Bronchial epithelial cell (primary cell): ENCODE measurements at regions not wholly inside any gene's neighbourhood (a gene's known extent, or its start where the extent isn't known, plus 50 kb on each side); places are given as distances from the start of the nearest gene placed in this dataset.

Source experiments
- DNase-seq: peaks from one replicate; pipeline ENCODE4 v3.0.0-alpha.2; 2010; ENCODE audit warnings: low read depth
- FAIRE-seq: peaks from 2 replicates; lab custom pipeline; 2011; peaks lifted over from hg19 to GRCh38; lab: Jason Lieb, UNC
- H3K27me3 ChIP-seq: 2 replicates; pipeline ENCODE4 v1.5.1; 2011; ENCODE audit warnings: low read length; ENCODE audit not compliant: control insufficient read depth, insufficient read depth
- H3K36me3 ChIP-seq: 2 replicates; pipeline ENCODE4 v1.5.1; 2011; ENCODE audit warnings: low read length; ENCODE audit not compliant: control insufficient read depth, insufficient read depth
- H3K4me3 ChIP-seq: 2 replicates; pipeline ENCODE4 v1.5.1; 2011; ENCODE audit warnings: mild to moderate bottlenecking, low read depth, low read length, control low read depth
- CTCF ChIP-seq: IDR thresholded peaks from 2 replicates; pipeline ENCODE4 v1.5.1; 2011; ENCODE audit warnings: mild to moderate bottlenecking, moderate library complexity, low read length, control low read depth, inconsistent platforms; ENCODE audit not compliant: insufficient read depth, severe bottlenecking

GRCh38 chr1:234707641-234708040 lies 97.7 kb upstream of the IRF2BP2 start:
- FAIRE-seq (no peak), DNase-seq (peak; percentile 53)
- Histone ChIP-seq H3K27me3 (no peaks in the 10 kb centered on the region), H3K36me3 (no peaks in the 10 kb centered on the region), H3K4me3 (no peak overlapping the region)
- no peak for TF ChIP-seq CTCF

DNA sequence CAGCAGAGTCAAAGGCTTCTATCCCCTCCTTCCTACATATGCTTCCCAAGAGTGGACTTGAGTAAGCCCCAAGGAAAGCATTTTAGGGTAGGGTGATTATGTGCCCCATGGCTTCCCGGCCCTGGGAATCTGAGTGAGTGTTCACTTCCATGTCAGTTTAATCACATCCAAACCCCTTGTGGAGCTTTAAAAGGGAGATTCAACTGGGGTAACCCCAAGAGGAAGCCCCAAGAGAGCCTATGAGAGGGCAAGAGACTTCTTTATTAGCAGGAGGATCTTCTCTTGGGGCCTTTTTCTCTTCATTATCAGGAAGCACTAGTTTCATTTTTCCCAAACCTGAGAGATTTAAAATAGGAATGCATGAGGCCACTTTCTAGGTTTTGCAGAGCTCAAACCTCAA lies 97.0 kb upstream of the IRF2BP2 start:
- Histone ChIP-seq H3K36me3 (no peaks in the 10 kb centered on the region), H3K4me3 (no peak overlapping the region), H3K27me3 (no peaks in the 10 kb centered on the region)
- TF ChIP-seq CTCF = no peak
- FAIRE-seq (no peak), DNase-seq (no peak)

DNA sequence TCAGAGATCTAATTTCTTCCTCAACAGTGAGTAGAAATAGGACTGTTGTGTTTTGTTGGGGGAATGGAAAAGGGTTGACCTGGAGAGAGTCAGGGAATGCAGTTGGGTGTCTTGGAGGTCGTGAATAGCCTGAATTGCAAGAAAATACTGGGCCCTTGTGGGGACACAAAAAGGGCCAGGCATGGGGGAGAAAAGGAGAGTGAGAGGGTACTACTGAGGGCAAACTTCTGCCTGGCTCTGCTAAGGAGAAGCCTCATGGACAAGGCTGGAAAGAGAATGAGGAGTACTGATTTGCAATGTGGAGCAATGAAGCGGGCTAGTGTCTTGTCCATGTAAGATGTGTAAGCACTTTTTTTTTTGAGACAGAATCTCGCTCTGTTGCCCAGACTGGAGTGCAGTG lies 96.2 kb upstream of the IRF2BP2 start:
- no peaks in the 10 kb centered on the region for H3K36me3 ChIP-seq
- no peak overlapping the region for H3K4me3 ChIP-seq
- TF ChIP-seq CTCF = no peak
- DNase-seq (no peak), FAIRE-seq (no peak)
- no peaks in the 10 kb centered on the region for H3K27me3 ChIP-seq

DNA sequence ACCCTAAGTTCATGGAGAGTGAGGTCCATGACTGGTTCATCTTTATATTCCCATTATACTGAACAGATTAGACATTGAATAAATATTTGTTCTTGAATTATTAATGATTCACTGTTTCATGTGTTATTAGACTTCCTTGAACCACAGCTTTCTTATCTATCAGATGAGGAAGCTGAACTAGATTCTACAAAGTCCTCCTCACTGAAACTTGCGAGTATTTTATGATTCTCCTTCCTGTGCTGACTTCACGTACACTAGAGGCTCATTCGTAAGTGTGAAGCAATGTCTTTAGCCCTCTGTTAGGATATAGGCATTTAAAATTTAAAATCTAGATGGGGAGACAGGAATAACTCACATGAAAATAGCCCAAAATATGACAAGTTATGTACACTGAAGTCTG lies 95.6 kb upstream of the IRF2BP2 start:
- H3K27me3 ChIP-seq = no peaks in the 10 kb centered on the region
- FAIRE-seq = no peak
- no peak overlapping the region for H3K4me3 ChIP-seq
- no peaks in the 10 kb centered on the region for H3K36me3 ChIP-seq
- DNase-seq = no peak
- TF ChIP-seq CTCF = no peak

DNA sequence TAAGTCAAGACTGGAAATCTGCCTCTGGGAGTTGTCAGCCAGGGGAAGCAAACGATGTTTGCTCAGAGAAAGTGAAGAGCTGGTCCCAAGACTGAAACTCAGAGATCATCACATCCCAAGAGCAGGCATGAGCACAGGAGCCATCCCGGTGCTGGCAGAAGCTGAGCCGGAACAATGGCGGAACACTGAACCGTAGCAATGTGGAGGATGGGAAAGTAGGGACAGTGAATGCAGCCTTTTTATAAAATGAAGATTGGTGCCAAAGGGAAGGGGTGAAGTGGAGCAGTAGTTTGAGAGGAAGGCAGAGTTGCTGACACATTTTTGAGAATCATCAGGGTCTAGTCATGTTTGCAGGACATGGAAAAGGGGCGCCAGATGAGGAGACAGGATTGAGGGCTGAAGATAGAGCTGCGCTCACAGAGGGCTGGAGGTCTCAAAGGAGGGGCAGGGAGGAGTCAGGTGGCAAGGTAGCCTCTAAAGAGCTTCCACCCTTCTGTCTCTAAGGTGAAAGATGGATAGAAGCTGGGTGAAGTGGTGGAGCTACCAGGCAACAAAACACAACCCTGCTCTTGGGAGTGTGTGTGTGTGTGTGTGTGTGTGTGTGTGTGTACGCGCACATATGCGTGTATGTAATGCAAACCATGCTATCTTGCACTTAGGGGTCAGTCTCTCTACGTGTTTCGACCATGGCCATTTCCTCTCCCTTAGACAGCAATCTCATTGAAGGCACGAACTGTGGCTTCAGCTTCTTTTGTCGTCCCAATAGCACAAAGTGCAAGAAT lies 94.3 kb upstream of the IRF2BP2 start:
- no peak for FAIRE-seq
- no peak for DNase-seq
- no peaks in the 10 kb centered on the region for H3K36me3 ChIP-seq
- H3K4me3 ChIP-seq = no peak overlapping the region
- H3K27me3 ChIP-seq = no peaks in the 10 kb centered on the region
- no peak for TF ChIP-seq CTCF
